SJCRH30 (cell line): ENCODE measurements at regions not wholly inside any gene's neighbourhood (a gene's known extent, or its start where the extent isn't known, plus 50 kb on each side); places are given as distances from the start of the nearest gene placed in this dataset.
A peak's percentile ranks its signal among the peaks of the same experiment; 100 is the strongest.
"Not testable (repeated sequence)": the region's sequence is repeated elsewhere in the genome, so short reads cannot be mapped to it uniquely, and the experiment has no call there.

Source experiments
- DNase-seq, 2 experiments: peaks; one replicate each; pipeline ENCODE4 v3.0.0-alpha.2; 2015 to 2020
- H3K27ac ChIP-seq: fragments of 250-450 bp; sonication (Bioruptor Pico); 2 replicates; pipeline ENCODE4 v1.5.1; 2020; ENCODE audit warnings: mild to moderate bottlenecking, moderate library complexity
- H3K27me3 ChIP-seq: fragments of 250-450 bp; sonication (Bioruptor Pico); 2 replicates; pipeline ENCODE4 v1.5.1; 2020; ENCODE audit warnings: mild to moderate bottlenecking, moderate library complexity
- H3K36me3 ChIP-seq: fragments of 250-450 bp; sonication (Bioruptor Pico); 2 replicates; pipeline ENCODE4 v1.5.1; 2020; ENCODE audit warnings: mild to moderate bottlenecking, moderate library complexity
- H3K4me1 ChIP-seq: fragments of 250-450 bp; sonication (Bioruptor Pico); 2 replicates; pipeline ENCODE4 v1.5.1; 2020; ENCODE audit warnings: mild to moderate bottlenecking, moderate library complexity
- H3K4me3 ChIP-seq: fragments of 250-450 bp; sonication (Bioruptor Pico); 2 replicates; pipeline ENCODE4 v1.5.1; 2020; ENCODE audit warnings: mild to moderate bottlenecking, moderate library complexity
- H3K9me3 ChIP-seq: fragments of 250-450 bp; sonication (Bioruptor Pico); replicated peaks from 2 replicates; pipeline ENCODE4 v1.5.1; 2020; ENCODE audit warnings: mild to moderate bottlenecking, moderate library complexity

GRCh38 chr9:64813072-64813471 lies 471.9 kb downstream of the FOXD4L5 start:
- not testable (repeated sequence) for DNase-seq, H3K4me1 ChIP-seq

GRCh38 chr9:64778667-64779066 lies 506.3 kb downstream of the FOXD4L5 start:
- DNase-seq, H3K27me3 ChIP-seq, H3K36me3 ChIP-seq: not testable (repeated sequence)

More at GRCh38 chr9:64813072-64813471, 471.9 kb downstream of the FOXD4L5 start:
- H3K9me3 ChIP-seq, H3K27me3 ChIP-seq, H3K27ac ChIP-seq, H3K36me3 ChIP-seq, H3K4me3 ChIP-seq: not testable (repeated sequence)

DNA sequence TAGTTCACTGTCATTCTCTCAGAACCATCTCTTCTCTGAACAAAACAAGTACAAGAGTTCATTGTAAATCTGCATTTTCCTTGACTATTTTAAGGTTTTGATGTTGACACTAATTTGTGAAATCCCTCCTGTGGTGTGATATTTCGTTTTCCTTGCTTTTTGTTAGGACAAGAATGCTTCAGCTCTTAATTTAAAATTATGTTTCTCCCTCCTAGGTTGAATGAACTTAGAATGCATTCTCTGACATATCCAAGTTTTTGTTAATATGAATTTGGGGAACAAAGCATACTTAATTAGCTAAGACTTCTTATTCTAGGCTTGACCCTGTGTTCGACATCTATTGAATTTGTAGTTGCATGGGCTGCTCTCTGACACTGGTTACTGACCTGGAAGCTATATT lies 508.7 kb downstream of the FOXD4L5 start:
- not testable (repeated sequence) for H3K36me3 ChIP-seq, DNase-seq, H3K27ac ChIP-seq, H3K27me3 ChIP-seq, H3K4me3 ChIP-seq, H3K4me1 ChIP-seq, H3K9me3 ChIP-seq

More at GRCh38 chr9:64778667-64779066, 506.3 kb downstream of the FOXD4L5 start:
- H3K4me1 ChIP-seq, H3K4me3 ChIP-seq, H3K9me3 ChIP-seq, H3K27ac ChIP-seq: not testable (repeated sequence)

DNA sequence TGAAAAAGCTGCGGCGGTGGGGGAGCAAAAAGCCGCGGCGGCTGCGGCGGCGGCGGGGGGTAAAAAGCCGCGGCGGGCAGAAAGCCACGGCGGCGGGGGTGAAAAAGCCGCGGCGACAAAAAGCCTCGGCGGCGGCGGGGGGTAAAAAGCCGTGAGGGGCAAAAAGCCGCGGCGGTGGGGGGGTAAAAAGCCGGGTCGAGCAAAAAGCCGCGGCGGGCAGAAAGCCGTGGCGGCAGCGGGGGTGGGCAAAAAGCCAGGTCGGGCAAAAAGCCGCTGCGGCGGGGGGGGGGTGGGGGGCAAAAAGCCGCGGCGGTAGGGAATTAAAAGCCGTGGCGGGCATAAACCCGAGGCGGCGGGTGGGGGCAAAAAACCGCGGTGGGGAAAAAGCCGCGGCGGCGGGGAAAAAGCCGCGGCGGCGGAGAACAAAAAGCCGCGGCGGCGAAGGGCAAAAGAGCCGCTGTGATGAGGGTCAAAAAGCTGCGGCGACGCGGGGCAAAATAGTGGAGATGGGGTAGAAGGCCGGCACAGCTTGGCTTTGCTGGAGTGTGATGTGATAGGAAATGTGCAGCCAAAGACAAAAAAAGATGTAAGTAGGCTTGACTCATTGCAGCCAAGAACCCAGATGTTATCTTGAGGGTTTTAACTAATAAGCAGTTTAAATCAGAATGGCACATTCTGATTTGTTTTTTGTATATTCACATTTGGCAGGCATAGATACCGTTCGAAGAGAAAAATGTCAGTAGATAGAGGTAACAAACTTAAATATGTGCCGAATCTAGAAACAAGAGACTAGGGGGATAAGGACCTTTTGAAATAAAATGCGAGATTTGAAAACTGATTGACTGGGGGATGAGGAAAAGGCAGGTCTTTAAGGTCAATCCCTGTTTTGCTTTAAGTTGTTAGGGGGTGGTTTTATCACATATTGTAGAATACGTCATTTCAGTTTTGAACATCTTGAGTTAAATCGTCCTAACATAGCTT lies 509.9 kb downstream of the FOXD4L5 start:
- DNase-seq = peak in 1 of 2 experiments; percentile 15
- H3K27ac ChIP-seq, H3K4me1 ChIP-seq, H3K36me3 ChIP-seq, H3K9me3 ChIP-seq, H3K27me3 ChIP-seq: not testable (repeated sequence)
- peak overlapping the region; percentile 34 for H3K4me3 ChIP-seq

- not testable (repeated sequence) for H3K9me3 ChIP-seq, H3K27me3 ChIP-seq, H3K27ac ChIP-seq, H3K4me1 ChIP-seq, H3K36me3 ChIP-seq
- DNase-seq = peak in 1 of 2 experiments; percentile 1
- peak overlapping the region; percentile 34 for H3K4me3 ChIP-seq
Measured at GRCh38 chr9:64774004-64774812, 510.8 kb downstream of the FOXD4L5 start.

DNA sequence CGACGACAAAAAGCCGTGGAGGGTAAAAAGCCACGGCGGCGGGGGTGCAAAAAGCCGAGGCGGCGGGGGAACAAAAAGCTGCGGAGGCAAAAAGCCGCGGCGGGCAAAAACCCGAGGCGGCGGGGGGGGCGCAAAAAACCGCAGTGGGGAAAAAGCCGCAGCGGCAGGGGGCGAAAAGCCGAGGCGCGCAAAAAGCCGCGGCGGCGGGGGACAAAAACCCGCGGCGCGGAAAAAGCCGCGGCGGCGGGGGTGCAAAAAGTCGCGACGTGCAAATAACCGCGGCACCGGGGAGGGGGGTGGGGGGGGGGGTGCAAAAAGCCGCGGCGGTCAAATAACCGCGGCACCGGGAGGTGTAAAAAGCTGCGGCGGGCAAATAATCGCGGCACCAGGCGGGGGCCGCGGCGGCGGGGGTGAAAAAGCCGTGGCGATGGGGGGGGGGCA lies 511.5 kb downstream of the FOXD4L5 start:
- Histone ChIP-seq H3K9me3 (no peaks in the 10 kb centered on the region), H3K4me1 (no peaks in the 10 kb centered on the region), H3K4me3 (peak overlapping the region; percentile 28; the same call in 1 of the 2 replicates), H3K27me3 (no peaks in the 10 kb centered on the region), H3K36me3 (no peaks in the 10 kb centered on the region), H3K27ac (no peak overlapping the region)
- peak in 1 of 2 experiments; percentile 4 for DNase-seq

DNA sequence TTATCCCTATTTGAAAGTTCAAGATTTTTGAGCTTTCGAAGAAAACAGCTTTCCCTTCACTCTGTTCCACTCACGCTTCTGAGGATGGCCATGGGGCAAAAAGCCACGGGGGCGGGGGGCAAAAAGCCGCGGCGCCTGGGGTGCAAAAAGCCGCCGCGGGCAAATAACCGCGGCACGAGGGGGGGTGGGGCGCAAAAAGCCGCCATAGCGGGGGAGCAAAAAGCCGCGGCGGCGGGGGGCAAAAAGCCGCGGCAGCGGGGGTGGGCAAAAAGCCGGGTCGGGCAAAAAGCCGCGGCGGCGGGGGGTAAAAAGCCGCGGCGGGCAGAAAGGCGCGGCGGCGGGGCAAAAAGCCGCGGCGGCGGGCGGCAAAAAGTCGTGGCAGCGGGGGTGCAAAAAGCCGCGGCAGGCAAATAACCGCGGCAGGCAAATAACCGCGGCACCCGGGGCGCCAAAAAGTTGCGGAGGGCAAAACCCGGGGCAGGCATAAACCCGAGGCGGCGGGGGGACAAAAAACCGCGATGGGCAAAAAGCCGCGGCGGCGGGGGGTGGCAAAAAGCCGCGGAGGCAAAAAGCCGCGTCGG lies 512.2 kb downstream of the FOXD4L5 start:
- H3K9me3 ChIP-seq, H3K4me1 ChIP-seq, H3K27me3 ChIP-seq, H3K27ac ChIP-seq, H3K36me3 ChIP-seq: not testable (repeated sequence)
- H3K4me3 ChIP-seq = peak overlapping the region; percentile 42
- DNase-seq = peak in 1 of 2 experiments; percentile 0

DNA sequence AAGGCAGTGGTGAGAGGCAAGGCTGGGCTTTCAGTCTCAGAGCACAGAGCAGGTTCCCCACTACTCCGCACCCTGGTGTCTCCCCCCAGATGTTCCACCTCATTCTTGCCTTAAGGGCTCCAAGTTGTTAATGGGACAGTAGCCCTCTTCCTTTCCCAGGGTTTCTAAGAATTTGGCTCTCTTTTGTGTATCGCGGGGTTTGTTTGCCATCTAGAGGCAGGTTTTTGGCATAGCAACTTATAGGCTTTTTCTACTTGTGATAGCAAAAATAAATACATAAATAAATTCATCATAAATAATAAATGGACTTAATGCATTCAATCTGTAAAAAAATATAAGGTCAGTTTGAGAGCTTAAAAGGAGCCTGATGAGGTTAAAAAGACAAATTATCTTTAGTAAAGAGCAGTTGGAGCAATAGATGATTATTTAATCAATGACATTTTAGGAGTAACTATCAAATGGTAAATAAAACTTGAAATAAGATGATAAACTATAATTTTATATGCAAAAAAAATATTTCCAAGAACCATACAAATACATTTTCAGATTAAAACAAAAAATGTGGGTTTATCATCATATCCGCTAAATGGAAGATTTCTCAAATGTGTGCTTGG lies 512.8 kb downstream of the FOXD4L5 start:
- not testable (repeated sequence) for H3K9me3 ChIP-seq, H3K4me1 ChIP-seq, H3K27ac ChIP-seq, DNase-seq, H3K4me3 ChIP-seq, H3K36me3 ChIP-seq, H3K27me3 ChIP-seq
